ENCODE measurements at regions not wholly inside any gene's neighbourhood (a gene's known extent, or its start where the extent isn't known, plus 50 kb on each side); places are given as distances from the start of the nearest gene placed in this dataset.

DNA sequence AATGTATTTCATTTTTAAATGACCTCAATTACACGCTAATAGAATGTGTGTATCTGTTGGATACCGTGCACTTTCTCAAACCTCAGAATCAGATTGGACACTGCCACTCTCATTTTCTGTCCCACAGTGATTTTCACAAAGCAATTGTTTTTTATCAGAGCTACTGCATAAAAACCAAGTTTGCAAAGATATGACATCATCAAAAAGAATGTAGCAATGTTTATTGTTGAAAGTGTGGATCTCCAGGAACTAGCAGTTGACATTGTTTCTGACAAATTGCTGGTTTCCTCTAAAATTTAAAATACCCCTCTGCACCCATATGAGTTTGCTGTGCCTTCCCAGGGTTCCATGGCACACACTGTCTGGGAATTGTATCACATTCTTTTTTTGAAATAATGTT is 362.7 kb upstream of the DDI1 start:
- in situ Hi-C loops (cut with MboI; ENCODE audit: low sequenced_read_pairs, unreplicated experiment), result no loop called here
- TF ChIP-seq, protein P1, sequence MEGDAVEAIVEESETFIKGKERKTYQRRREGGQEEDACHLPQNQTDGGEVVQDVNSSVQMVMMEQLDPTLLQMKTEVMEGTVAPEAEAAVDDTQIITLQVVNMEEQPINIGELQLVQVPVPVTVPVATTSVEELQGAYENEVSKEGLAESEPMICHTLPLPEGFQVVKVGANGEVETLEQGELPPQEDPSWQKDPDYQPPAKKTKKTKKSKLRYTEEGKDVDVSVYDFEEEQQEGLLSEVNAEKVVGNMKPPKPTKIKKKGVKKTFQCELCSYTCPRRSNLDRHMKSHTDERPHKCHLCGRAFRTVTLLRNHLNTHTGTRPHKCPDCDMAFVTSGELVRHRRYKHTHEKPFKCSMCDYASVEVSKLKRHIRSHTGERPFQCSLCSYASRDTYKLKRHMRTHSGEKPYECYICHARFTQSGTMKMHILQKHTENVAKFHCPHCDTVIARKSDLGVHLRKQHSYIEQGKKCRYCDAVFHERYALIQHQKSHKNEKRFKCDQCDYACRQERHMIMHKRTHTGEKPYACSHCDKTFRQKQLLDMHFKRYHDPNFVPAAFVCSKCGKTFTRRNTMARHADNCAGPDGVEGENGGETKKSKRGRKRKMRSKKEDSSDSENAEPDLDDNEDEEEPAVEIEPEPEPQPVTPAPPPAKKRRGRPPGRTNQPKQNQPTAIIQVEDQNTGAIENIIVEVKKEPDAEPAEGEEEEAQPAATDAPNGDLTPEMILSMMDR (IDR thresholded peaks at IDR 0.05; ENCODE audit: borderline replicate concordance, control extremely low read depth, extremely low read depth, insufficient read depth, missing control alignments), result no peak
- DNase-seq (ENCODE audit: low spot score), result no peak

DNA sequence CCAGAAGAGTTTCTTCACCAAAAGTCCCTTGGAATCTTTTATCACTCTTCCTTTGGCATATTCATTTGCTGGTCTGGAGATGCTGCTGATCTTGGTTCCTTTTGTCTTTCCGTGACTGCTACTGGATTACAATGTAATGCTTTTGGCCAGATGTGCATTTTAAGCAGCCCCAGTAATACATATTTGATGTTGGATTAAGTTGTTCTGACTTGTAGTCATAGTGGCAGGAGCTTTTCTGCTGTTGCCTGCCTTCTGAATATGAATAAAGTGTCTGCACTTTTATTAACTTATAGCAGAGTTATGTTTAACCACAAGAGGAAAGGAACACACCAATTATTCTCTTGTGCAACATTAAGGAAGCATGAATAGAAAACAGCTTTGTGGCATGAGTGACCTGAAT is 360.0 kb upstream of the DDI1 start:
- in situ Hi-C loops (cut with MboI; ENCODE audit: low sequenced_read_pairs, unreplicated experiment), result loop anchor here (25.0 kb wide), 1 partner anchor 461 kb away; no protein-coding TSS in a partner anchor
- TF ChIP-seq, protein P1 (IDR thresholded peaks at IDR 0.05; ENCODE audit: borderline replicate concordance, control extremely low read depth, extremely low read depth, insufficient read depth, missing control alignments), result no peak
- DNase-seq (ENCODE audit: low spot score), result no peak

DNA sequence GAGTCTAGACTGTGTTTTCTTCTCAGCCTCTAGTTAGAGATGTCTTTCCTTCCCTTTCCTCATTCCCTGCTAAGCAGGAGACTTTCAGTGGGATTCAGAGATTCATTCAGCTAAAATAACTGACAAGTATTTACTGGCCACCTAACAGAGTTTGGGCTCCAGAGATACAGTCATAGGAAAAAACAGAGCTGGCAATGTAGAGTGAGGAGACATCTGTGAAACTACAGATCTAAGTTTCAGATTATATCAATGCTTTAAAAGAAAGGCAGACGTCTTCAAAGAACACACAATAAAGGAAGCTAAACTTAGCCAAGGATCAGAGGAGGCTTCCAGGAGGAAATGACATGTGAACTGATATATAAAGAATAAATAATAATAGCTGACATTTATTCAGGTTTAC is 355.6 kb upstream of the DDI1 start:
- in situ Hi-C loops (cut with MboI; ENCODE audit: low sequenced_read_pairs, unreplicated experiment), result loop anchor here (25.0 kb wide), 1 partner anchor 456 kb away; no protein-coding TSS in a partner anchor
- no peak for DNase-seq (ENCODE audit: low spot score)
- TF ChIP-seq, protein P1 (IDR thresholded peaks at IDR 0.05; ENCODE audit: borderline replicate concordance, control extremely low read depth, extremely low read depth, insufficient read depth, missing control alignments), result no peak

DNA sequence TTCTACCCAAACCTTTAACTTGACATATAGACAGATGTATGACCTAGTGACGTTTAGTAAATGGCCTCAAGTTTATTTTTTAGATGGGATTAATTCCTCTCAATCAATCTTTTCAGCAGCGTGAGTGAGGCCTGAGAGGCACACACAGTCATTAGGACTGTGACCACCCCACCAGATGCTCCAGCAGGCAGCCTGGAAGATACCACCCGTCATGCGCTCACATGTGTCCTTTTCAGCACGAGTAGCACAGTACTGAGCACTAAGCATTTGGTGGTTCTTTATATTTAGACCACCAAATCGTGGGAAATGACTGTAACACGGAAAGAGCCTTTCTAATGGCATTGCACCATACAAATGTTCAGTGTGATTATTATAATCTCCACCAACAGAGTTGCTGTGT is 354.6 kb upstream of the DDI1 start:
- TF ChIP-seq, protein P1 (IDR thresholded peaks at IDR 0.05; ENCODE audit: borderline replicate concordance, control extremely low read depth, extremely low read depth, insufficient read depth, missing control alignments), result no peak
- in situ Hi-C loops (cut with MboI; ENCODE audit: low sequenced_read_pairs, unreplicated experiment), result loop anchor here (25.0 kb wide), 1 partner anchor 455 kb away; no protein-coding TSS in a partner anchor
- DNase-seq (ENCODE audit: low spot score), result no peak

DNA sequence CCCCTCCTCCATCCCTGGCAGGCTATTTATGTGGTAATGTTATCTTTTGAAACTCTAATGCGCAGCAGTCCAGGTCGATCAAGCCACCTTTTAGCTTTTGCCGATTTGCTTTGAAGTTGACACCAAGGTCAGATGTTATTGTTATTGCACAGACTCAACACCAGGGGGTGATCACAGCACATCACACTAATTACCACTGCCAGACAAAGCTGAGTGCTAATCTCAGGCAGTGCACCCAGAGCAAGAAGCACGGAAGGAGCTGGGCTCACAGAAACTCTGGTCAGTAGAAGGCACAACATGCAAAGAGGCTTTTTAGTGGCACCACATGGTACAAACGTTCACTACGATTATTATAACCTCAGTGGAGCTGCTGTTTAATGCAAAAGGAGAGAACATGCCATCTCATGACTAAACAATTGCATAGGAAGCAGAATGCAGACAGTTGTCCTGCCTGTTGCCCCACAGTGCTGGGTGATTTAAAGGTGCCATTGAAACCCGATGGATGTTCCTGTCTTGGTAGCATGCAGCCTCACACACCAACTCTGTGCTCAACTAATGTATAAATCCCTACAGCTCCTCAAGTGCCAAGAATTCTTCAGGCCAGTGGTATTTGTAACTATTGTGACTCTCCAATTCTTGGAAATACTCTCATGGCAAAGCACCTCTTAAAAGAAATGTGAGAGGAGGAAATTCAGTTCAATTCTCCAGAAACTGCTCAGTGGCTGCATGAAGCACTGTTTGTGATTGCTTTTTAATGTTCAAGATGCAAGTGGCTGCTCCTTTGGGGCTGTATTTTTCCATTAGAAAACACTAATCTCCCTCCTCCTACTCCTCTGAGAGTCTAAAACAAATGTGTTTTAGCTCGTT is 353.9 kb upstream of the DDI1 start:
- DNase-seq (ENCODE audit: low spot score), result peak; percentile 27
- in situ Hi-C loops (cut with MboI; ENCODE audit: low sequenced_read_pairs, unreplicated experiment), result loop anchor here (25.0 kb wide), 1 partner anchor 455 kb away; no protein-coding TSS in a partner anchor
- TF ChIP-seq, protein P1 (IDR thresholded peaks at IDR 0.05; ENCODE audit: borderline replicate concordance, control extremely low read depth, extremely low read depth, insufficient read depth, missing control alignments), result peak; percentile 75

DNA sequence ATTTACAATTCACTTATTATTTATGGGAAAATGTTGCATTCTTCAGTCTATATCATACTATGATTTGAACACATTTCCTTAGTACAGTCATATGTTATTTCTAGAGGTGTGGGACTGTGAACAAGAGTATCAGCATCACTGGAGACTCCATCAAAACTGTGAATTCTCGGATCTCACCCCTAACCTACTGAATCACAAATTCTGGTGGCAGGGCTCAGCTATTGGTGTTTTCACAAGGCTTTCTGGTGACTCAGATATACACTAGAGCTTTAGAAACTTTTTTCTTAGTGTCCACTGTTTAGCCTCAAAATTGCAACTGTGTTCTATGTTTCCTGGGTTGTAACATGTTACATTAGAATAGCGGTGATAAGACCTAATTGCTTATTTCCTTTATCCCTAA is 352.9 kb upstream of the DDI1 start:
- TF ChIP-seq, protein P1 (IDR thresholded peaks at IDR 0.05; ENCODE audit: borderline replicate concordance, control extremely low read depth, extremely low read depth, insufficient read depth, missing control alignments), result no peak
- in situ Hi-C loops (cut with MboI; ENCODE audit: low sequenced_read_pairs, unreplicated experiment), result loop anchor here (25.0 kb wide), 1 partner anchor 454 kb away; no protein-coding TSS in a partner anchor
- DNase-seq (ENCODE audit: low spot score), result no peak
